ENCODE measurements at regions not wholly inside any gene's neighbourhood (a gene's known extent, or its start where the extent isn't known, plus 50 kb on each side); places are given as distances from the start of the nearest gene placed in this dataset.

DNA sequence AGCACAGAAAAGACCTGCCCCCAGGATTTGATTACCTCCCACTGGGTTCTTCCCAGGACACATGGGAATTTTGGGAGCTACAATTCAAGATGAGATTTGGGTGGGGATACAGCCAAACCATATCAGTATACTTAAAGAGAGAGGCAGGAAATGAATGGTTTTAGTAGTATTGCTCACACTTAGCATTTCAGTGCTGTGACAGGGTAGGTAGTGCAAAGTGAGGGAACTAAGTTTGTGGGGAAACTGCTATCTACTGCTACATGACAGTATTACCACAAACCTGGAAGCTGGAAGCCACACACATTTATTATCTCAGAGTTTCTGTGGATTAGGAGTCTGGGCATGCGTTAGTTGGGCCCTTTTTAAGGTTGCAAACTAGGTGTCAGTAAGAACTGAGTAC lies 450.7 kb downstream of the LPIN1 start:
- H3K9me3 ChIP-seq (ENCODE audit: low read depth), result no peaks in the 10 kb centered on the region
- DNase-seq (ENCODE audit: low read depth in 1 of 2, low spot score in 1 of 2), result no peak
- no peaks in the 10 kb centered on the region for H3K27me3 ChIP-seq
- no peaks in the 10 kb centered on the region for H3K4me1 ChIP-seq (ENCODE audit: low read depth)
- TF ChIP-seq, protein P1, sequence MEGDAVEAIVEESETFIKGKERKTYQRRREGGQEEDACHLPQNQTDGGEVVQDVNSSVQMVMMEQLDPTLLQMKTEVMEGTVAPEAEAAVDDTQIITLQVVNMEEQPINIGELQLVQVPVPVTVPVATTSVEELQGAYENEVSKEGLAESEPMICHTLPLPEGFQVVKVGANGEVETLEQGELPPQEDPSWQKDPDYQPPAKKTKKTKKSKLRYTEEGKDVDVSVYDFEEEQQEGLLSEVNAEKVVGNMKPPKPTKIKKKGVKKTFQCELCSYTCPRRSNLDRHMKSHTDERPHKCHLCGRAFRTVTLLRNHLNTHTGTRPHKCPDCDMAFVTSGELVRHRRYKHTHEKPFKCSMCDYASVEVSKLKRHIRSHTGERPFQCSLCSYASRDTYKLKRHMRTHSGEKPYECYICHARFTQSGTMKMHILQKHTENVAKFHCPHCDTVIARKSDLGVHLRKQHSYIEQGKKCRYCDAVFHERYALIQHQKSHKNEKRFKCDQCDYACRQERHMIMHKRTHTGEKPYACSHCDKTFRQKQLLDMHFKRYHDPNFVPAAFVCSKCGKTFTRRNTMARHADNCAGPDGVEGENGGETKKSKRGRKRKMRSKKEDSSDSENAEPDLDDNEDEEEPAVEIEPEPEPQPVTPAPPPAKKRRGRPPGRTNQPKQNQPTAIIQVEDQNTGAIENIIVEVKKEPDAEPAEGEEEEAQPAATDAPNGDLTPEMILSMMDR (IDR thresholded peaks at IDR 0.05; ENCODE audit: low read depth, low read length), result no peak
- no peak overlapping the region for H3K4me3 ChIP-seq
- no peaks in the 10 kb centered on the region for H3K36me3 ChIP-seq
- H3K27ac ChIP-seq, result no peak overlapping the region

DNA sequence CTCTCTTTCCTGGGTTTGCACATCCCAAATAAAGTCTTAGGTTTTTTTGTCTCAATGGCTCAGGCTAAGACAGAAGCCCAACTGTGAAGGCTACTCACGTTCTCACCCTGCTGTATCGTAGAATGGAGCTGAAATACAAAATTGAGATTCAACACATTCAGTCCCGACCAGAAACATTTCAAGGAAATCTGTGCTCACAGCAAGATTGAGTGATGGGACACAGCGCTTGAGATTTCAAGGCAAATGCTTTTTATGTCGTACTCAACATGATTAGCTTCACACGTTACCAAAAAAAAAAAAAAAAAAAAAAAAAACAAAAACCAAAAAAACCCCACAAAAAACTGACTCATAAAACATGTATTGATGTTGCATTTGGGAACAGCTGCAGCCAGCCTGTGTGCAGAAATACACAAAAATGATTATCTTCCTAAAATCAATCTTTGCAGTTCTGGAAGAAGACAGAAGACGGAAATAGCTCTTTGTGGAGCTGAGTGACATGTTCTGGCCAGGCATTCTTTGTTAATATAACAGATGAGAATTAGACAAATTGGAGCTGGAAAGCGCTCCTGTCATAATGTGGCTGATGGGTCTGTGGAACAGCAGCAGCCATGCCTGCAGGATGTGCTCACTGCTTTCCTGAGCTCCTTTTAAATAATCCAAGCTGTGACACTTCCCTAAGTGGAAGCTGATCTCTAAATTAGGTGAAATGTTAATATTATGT lies 453.2 kb downstream of the LPIN1 start:
- peak in 1 of 2 donors; percentile 10 for DNase-seq (ENCODE audit: low read depth in 1 of 2, low spot score in 1 of 2)
- Histone ChIP-seq H3K27me3 (no peaks in the 10 kb centered on the region), H3K9me3 (ENCODE audit: low read depth) (no peaks in the 10 kb centered on the region), H3K4me3 (no peak overlapping the region), H3K4me1 (ENCODE audit: low read depth) (no peaks in the 10 kb centered on the region), H3K36me3 (no peaks in the 10 kb centered on the region), H3K27ac (no peak overlapping the region)
- TF ChIP-seq, protein P1 (IDR thresholded peaks at IDR 0.05; ENCODE audit: low read depth, low read length), result no peak

DNA sequence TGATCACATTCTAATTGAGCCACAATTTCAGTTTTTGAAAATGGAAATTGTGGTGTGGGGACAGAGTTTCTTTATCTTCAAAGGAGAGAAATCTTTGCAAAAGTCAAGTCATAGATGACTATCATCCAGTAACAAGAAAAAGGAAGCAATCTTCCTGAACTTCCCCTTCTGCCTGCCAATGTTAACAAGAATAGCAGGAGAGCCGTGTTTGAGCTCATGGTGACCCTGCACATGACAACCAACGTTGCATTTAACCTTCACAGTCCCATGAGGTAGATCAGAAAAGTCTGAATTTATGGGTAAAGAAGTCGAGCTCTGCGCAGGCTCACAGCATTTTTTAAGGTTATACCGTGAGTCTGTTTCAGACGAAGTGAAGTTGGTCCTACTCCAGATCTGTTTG lies 454.9 kb downstream of the LPIN1 start:
- Histone ChIP-seq H3K9me3 (ENCODE audit: low read depth) (no peaks in the 10 kb centered on the region), H3K4me3 (no peak overlapping the region), H3K4me1 (ENCODE audit: low read depth) (no peaks in the 10 kb centered on the region), H3K27ac (no peak overlapping the region), H3K27me3 (no peaks in the 10 kb centered on the region), H3K36me3 (no peaks in the 10 kb centered on the region)
- DNase-seq (ENCODE audit: low read depth in 1 of 2, low spot score in 1 of 2), result no peak
- TF ChIP-seq, protein P1 (IDR thresholded peaks at IDR 0.05; ENCODE audit: low read depth, low read length), result no peak

DNA sequence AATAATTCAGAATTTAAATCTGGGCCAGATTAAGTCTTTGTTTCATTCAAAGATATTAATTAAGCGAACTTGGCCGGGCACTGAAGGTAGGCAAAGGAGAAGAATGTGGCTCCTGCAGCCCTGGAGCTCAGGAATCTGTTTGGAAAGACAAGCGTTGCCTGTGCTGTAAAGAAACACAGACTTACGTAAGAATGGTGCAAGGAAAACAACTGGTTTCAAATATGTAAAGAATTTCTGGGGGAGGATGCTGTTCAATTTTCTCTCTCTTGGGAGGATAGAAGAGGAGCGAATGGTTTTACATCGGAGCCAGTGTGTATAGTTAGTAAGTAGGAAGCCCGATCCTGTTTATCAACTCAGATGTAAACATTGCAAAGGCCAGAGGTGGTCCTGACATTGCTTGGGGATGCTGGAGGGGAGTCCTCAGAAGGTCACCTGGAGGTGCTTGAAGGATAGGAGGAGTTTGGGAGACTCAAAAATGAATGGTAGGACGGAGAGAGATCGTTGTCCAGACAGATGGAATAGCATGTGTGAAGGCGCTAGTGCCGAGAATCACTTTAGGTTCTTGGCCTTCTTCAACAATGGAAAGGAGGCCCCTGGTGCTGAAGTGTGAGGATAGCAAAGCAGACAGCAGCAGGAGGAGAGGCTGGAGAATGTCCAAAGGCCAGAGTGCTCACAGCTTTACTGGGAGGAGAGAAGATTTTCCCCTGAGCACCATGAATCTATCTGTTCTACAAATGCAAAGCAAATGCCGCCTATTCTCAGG lies 456.1 kb downstream of the LPIN1 start:
- no peaks in the 10 kb centered on the region for H3K36me3 ChIP-seq
- no peak overlapping the region for H3K4me3 ChIP-seq
- H3K4me1 ChIP-seq (ENCODE audit: low read depth), result no peaks in the 10 kb centered on the region
- DNase-seq (ENCODE audit: low read depth in 1 of 2, low spot score in 1 of 2), result peak in 1 of 2 donors; percentile 89
- H3K27ac ChIP-seq, result no peak overlapping the region
- TF ChIP-seq, protein P1 (IDR thresholded peaks at IDR 0.05; ENCODE audit: low read depth, low read length), result peak; percentile 30
- no peaks in the 10 kb centered on the region for H3K9me3 ChIP-seq (ENCODE audit: low read depth)
- H3K27me3 ChIP-seq, result no peaks in the 10 kb centered on the region

GRCh38 chr2:12203528-12203927 lies 457.1 kb downstream of the LPIN1 start:
- Histone ChIP-seq H3K4me3 (no peak overlapping the region), H3K27me3 (no peaks in the 10 kb centered on the region), H3K4me1 (ENCODE audit: low read depth) (no peaks in the 10 kb centered on the region), H3K9me3 (ENCODE audit: low read depth) (no peaks in the 10 kb centered on the region), H3K27ac (no peak overlapping the region), H3K36me3 (no peaks in the 10 kb centered on the region)
- DNase-seq (ENCODE audit: low read depth in 1 of 2, low spot score in 1 of 2), result no peak
- TF ChIP-seq, protein P1 (IDR thresholded peaks at IDR 0.05; ENCODE audit: low read depth, low read length), result no peak

Measured in cardiac muscle cell (in vitro differentiated cells and primary cell).